C4-2B (cell line): ENCODE measurements at regions not wholly inside any gene's neighbourhood (a gene's known extent, or its start where the extent isn't known, plus 50 kb on each side); places are given as distances from the start of the nearest gene placed in this dataset.

Experiments used
- ZFX ChIP-seq: fragments of 450-650 bp; IDR thresholded peaks from 2 replicates; pipeline ENCODE4 v1.6.1; 2017
- TF ChIP-seq, protein P1 (sequence below): fragments of 450-650 bp; conservative IDR thresholded peaks from 2 replicates; pipeline ENCODE4 v1.5.1; 2017; ENCODE audit warnings: mild to moderate bottlenecking

- TF ChIP-seq, protein P1, sequence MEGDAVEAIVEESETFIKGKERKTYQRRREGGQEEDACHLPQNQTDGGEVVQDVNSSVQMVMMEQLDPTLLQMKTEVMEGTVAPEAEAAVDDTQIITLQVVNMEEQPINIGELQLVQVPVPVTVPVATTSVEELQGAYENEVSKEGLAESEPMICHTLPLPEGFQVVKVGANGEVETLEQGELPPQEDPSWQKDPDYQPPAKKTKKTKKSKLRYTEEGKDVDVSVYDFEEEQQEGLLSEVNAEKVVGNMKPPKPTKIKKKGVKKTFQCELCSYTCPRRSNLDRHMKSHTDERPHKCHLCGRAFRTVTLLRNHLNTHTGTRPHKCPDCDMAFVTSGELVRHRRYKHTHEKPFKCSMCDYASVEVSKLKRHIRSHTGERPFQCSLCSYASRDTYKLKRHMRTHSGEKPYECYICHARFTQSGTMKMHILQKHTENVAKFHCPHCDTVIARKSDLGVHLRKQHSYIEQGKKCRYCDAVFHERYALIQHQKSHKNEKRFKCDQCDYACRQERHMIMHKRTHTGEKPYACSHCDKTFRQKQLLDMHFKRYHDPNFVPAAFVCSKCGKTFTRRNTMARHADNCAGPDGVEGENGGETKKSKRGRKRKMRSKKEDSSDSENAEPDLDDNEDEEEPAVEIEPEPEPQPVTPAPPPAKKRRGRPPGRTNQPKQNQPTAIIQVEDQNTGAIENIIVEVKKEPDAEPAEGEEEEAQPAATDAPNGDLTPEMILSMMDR = no peak
- TF ChIP-seq ZFX = no peak
These were observed 148.3 kb upstream of the POU2AF2 start for GRCh38 chr11:111097191-111097590.
